ENCODE measurements at regions not wholly inside any gene's neighbourhood (a gene's known extent, or its start where the extent isn't known, plus 50 kb on each side); places are given as distances from the start of the nearest gene placed in this dataset.

DNA sequence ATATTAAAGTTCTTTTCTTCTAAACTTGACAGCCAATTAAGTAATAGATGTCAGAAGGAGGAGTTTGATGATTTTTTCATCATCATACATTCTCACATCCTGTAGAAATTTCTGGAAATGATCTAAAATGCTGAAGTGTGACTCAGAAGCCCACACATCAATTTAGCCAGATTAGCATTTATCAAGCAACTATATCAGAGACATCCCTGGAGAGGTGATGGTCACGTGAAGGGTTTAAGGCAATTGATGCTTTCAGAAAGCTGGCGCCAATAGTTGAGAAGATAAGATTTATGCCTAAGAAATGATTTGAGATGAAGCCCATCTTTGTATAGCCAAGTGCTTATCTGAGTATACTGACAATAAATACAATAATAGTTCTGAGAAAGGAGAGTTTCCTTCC is 162.9 kb upstream of the RORB start:
- Mint-ChIP-seq H3K4me1 (peaks cover 15% of the 10 kb centered on the region; the same call in 2 of the 3 replicates), H3K9me3 (no peaks in the 10 kb centered on the region), H3K27ac (no peak overlapping the region), H3K36me3 (ENCODE audit: low read depth) (no peaks in the 10 kb centered on the region), H3K4me3 (no peak overlapping the region), H3K27me3 (ENCODE audit: insufficient read depth, low read depth, poor library complexity) (no peaks in the 10 kb centered on the region)
- Histone ChIP-seq H3K4me2 (no peak overlapping the region), H3K27ac (ENCODE audit: low read depth) (no peak overlapping the region), H3K9me2 (ENCODE audit: insufficient read depth) (no peaks in the 10 kb centered on the region), H3K36me3 (ENCODE audit: insufficient read depth) (no peaks in the 10 kb centered on the region), H3F3A (replicated peaks; ENCODE audit: low read depth) (no peaks in the 10 kb centered on the region), H3K27me3 (ENCODE audit: insufficient read depth) (no peaks in the 10 kb centered on the region), H3K79me2 (replicated peaks; ENCODE audit: insufficient read depth) (no peaks in the 10 kb centered on the region), H4K20me1 (replicated peaks; ENCODE audit: insufficient read depth) (no peaks in the 10 kb centered on the region), H2AFZ (no peak overlapping the region), H3K4me3 (no peak overlapping the region), H3K4me1 (ENCODE audit: insufficient read depth) (peaks cover 8% of the 10 kb centered on the region; the same call in 1 of the 2 replicates)
- DNase-seq (ENCODE audit: low spot score) (no peak), ATAC-seq (no peak)
- TF ChIP-seq STAT1 (IDR thresholded peaks at IDR 0.05; ENCODE audit: unreplicated experiment) (no peak), NANOG (IDR thresholded peaks at IDR 0.05; ENCODE audit: borderline replicate concordance) (no peak), CREB1 (CRISPR knock-in tag; IDR thresholded peaks at IDR 0.05; ENCODE audit: low read depth) (no peak)
- TF ChIP-seq, protein P1, sequence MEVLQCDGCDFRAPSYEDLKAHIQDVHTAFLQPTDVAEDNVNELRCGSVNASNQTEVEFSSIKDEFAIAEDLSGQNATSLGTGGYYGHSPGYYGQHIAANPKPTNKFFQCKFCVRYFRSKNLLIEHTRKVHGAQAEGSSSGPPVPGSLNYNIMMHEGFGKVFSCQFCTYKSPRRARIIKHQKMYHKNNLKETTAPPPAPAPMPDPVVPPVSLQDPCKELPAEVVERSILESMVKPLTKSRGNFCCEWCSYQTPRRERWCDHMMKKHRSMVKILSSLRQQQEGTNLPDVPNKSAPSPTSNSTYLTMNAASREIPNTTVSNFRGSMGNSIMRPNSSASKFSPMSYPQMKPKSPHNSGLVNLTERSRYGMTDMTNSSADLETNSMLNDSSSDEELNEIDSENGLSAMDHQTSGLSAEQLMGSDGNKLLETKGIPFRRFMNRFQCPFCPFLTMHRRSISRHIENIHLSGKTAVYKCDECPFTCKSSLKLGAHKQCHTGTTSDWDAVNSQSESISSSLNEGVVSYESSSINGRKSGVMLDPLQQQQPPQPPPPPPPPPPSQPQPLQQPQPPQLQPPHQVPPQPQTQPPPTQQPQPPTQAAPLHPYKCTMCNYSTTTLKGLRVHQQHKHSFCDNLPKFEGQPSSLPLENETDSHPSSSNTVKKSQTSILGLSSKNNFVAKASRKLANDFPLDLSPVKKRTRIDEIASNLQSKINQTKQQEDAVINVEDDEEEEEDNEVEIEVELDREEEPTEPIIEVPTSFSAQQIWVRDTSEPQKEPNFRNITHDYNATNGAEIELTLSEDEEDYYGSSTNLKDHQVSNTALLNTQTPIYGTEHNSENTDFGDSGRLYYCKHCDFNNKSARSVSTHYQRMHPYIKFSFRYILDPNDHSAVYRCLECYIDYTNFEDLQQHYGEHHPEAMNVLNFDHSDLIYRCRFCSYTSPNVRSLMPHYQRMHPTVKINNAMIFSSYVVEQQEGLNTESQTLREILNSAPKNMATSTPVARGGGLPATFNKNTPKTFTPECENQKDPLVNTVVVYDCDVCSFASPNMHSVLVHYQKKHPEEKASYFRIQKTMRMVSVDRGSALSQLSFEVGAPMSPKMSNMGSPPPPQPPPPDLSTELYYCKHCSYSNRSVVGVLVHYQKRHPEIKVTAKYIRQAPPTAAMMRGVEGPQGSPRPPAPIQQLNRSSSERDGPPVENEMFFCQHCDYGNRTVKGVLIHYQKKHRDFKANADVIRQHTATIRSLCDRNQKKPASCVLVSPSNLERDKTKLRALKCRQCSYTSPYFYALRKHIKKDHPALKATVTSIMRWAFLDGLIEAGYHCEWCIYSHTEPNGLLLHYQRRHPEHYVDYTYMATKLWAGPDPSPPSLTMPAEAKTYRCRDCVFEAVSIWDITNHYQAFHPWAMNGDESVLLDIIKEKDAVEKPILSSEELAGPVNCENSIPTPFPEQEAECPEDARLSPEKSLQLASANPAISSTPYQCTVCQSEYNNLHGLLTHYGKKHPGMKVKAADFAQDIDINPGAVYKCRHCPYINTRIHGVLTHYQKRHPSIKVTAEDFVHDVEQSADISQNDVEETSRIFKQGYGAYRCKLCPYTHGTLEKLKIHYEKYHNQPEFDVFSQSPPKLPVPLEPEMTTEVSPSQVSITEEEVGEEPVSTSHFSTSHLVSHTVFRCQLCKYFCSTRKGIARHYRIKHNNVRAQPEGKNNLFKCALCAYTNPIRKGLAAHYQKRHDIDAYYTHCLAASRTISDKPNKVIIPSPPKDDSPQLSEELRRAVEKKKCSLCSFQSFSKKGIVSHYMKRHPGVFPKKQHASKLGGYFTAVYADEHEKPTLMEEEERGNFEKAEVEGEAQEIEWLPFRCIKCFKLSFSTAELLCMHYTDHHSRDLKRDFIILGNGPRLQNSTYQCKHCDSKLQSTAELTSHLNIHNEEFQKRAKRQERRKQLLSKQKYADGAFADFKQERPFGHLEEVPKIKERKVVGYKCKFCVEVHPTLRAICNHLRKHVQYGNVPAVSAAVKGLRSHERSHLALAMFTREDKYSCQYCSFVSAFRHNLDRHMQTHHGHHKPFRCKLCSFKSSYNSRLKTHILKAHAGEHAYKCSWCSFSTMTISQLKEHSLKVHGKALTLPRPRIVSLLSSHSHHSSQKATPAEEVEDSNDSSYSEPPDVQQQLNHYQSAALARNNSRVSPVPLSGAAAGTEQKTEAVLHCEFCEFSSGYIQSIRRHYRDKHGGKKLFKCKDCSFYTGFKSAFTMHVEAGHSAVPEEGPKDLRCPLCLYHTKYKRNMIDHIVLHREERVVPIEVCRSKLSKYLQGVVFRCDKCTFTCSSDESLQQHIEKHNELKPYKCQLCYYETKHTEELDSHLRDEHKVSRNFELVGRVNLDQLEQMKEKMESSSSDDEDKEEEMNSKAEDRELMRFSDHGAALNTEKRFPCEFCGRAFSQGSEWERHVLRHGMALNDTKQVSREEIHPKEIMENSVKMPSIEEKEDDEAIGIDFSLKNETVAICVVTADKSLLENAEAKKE (CRISPR knock-in tag; IDR thresholded peaks at IDR 0.05), result no peak
- TF ChIP-seq, protein P2, sequence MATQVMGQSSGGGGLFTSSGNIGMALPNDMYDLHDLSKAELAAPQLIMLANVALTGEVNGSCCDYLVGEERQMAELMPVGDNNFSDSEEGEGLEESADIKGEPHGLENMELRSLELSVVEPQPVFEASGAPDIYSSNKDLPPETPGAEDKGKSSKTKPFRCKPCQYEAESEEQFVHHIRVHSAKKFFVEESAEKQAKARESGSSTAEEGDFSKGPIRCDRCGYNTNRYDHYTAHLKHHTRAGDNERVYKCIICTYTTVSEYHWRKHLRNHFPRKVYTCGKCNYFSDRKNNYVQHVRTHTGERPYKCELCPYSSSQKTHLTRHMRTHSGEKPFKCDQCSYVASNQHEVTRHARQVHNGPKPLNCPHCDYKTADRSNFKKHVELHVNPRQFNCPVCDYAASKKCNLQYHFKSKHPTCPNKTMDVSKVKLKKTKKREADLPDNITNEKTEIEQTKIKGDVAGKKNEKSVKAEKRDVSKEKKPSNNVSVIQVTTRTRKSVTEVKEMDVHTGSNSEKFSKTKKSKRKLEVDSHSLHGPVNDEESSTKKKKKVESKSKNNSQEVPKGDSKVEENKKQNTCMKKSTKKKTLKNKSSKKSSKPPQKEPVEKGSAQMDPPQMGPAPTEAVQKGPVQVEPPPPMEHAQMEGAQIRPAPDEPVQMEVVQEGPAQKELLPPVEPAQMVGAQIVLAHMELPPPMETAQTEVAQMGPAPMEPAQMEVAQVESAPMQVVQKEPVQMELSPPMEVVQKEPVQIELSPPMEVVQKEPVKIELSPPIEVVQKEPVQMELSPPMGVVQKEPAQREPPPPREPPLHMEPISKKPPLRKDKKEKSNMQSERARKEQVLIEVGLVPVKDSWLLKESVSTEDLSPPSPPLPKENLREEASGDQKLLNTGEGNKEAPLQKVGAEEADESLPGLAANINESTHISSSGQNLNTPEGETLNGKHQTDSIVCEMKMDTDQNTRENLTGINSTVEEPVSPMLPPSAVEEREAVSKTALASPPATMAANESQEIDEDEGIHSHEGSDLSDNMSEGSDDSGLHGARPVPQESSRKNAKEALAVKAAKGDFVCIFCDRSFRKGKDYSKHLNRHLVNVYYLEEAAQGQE (IDR thresholded peaks at IDR 0.05; ENCODE audit: unreplicated experiment), result no peak
